Activated naive CD8-positive, alpha-beta T cell treated with anti-CD3 and anti-CD28 coated beads, Interleukin-2, amount 50 U/mL, for 24 hours (primary cell): ENCODE measurements at regions not wholly inside any gene's neighbourhood (a gene's known extent, or its start where the extent isn't known, plus 50 kb on each side); places are given as distances from the start of the nearest gene placed in this dataset.
"Not testable (repeated sequence)": the region's sequence is repeated elsewhere in the genome, so short reads cannot be mapped to it uniquely, and the experiment has no call there.

ENCODE experiments used
- ATAC-seq: fragments of 150-1000 bp; cut with Tn5 transposase; one replicate; pipeline ENCODE4 v1.10.0; 2021
- DNase-seq: peaks from one replicate; pipeline ENCODE4 v3.0.0; 2021
- H3K27ac Mint-ChIP-seq: one replicate; pipeline ENCODE4 v1.8.0; 2021; ENCODE audit warnings: mild to moderate bottlenecking, mixed read lengths
- H3K27me3 Mint-ChIP-seq: one replicate; pipeline ENCODE4 v1.8.0; 2021; ENCODE audit warnings: mixed read lengths
- H3K36me3 Mint-ChIP-seq: one replicate; pipeline ENCODE4 v1.8.0; 2021; ENCODE audit warnings: low read depth, mixed read lengths
- H3K4me1 Mint-ChIP-seq: one replicate; pipeline ENCODE4 v1.8.0; 2021; ENCODE audit warnings: mixed read lengths
- H3K4me3 Mint-ChIP-seq: one replicate; pipeline ENCODE4 v1.8.0; 2021; ENCODE audit warnings: mild to moderate bottlenecking, moderate library complexity, mixed read lengths
- H3K9me3 Mint-ChIP-seq: one replicate; pipeline ENCODE4 v1.8.0; 2021; ENCODE audit warnings: mixed read lengths

- H3K27ac Mint-ChIP-seq = no peak overlapping the region
- peaks cover 5% of the 10 kb centered on the region for H3K9me3 Mint-ChIP-seq
- H3K36me3 Mint-ChIP-seq = no peaks in the 10 kb centered on the region
- H3K4me1 Mint-ChIP-seq = no peaks in the 10 kb centered on the region
- H3K4me3 Mint-ChIP-seq = no peak overlapping the region
- DNase-seq = no peak
- ATAC-seq = no peak
- no peaks in the 10 kb centered on the region for H3K27me3 Mint-ChIP-seq
These were observed 240.5 kb upstream of the CHD1 start for GRCh38 chr5:99169309-99169708.

- not testable (repeated sequence) for H3K27me3 Mint-ChIP-seq, ATAC-seq, H3K4me1 Mint-ChIP-seq, H3K4me3 Mint-ChIP-seq, H3K9me3 Mint-ChIP-seq, DNase-seq, H3K27ac Mint-ChIP-seq, H3K36me3 Mint-ChIP-seq
These were observed 232.7 kb upstream of the CHD1 start for GRCh38 chr5:99161538-99161937.

- Mint-ChIP-seq H3K4me1 (no peaks in the 10 kb centered on the region), H3K27me3 (no peaks in the 10 kb centered on the region), H3K9me3 (no peaks in the 10 kb centered on the region), H3K4me3 (no peak overlapping the region), H3K27ac (no peak overlapping the region), H3K36me3 (no peaks in the 10 kb centered on the region)
- ATAC-seq (no peak), DNase-seq (no peak)
These were observed 227.9 kb upstream of the CHD1 start for GRCh38 chr5:99156688-99157087.

GRCh38 chr5:99143283-99143795 lies 214.5 kb upstream of the CHD1 start:
- peaks cover 18% of the 10 kb centered on the region for H3K9me3 Mint-ChIP-seq
- H3K27ac Mint-ChIP-seq, H3K27me3 Mint-ChIP-seq, H3K4me3 Mint-ChIP-seq, ATAC-seq, H3K36me3 Mint-ChIP-seq, DNase-seq, H3K4me1 Mint-ChIP-seq: not testable (repeated sequence)

GRCh38 chr5:99141534-99142128 lies 212.8 kb upstream of the CHD1 start:
- Mint-ChIP-seq H3K27ac (no peak overlapping the region), H3K27me3 (no peaks in the 10 kb centered on the region), H3K36me3 (no peaks in the 10 kb centered on the region), H3K4me1 (no peaks in the 10 kb centered on the region), H3K9me3 (peaks cover 18% of the 10 kb centered on the region), H3K4me3 (no peak overlapping the region)
- DNase-seq (no peak), ATAC-seq (peak; percentile 33)

- ATAC-seq (no peak), DNase-seq (no peak)
- H3K27ac Mint-ChIP-seq = no peak overlapping the region
- no peaks in the 10 kb centered on the region for H3K36me3 Mint-ChIP-seq
- peaks cover 9% of the 10 kb centered on the region for H3K9me3 Mint-ChIP-seq
- H3K27me3 Mint-ChIP-seq = peaks cover 3% of the 10 kb centered on the region
- no peak overlapping the region for H3K4me3 Mint-ChIP-seq
- H3K4me1 Mint-ChIP-seq = no peaks in the 10 kb centered on the region
These were observed 210.1 kb upstream of the CHD1 start for GRCh38 chr5:99138911-99139310.

GRCh38 chr5:99133921-99134320 lies 205.1 kb upstream of the CHD1 start:
- H3K4me3 Mint-ChIP-seq = no peak overlapping the region
- no peaks in the 10 kb centered on the region for H3K36me3 Mint-ChIP-seq
- H3K27me3 Mint-ChIP-seq = peaks cover 3% of the 10 kb centered on the region
- DNase-seq = no peak
- H3K9me3 Mint-ChIP-seq = no peaks in the 10 kb centered on the region
- no peak overlapping the region for H3K27ac Mint-ChIP-seq
- ATAC-seq = no peak
- H3K4me1 Mint-ChIP-seq = no peaks in the 10 kb centered on the region

- no peak for ATAC-seq
- DNase-seq = no peak
- Mint-ChIP-seq H3K4me1 (no peaks in the 10 kb centered on the region), H3K27ac (no peak overlapping the region), H3K4me3 (no peak overlapping the region), H3K36me3 (no peaks in the 10 kb centered on the region), H3K27me3 (peaks cover 2% of the 10 kb centered on the region), H3K9me3 (no peaks in the 10 kb centered on the region)
These were observed 201.1 kb upstream of the CHD1 start for GRCh38 chr5:99129768-99130501.

GRCh38 chr5:99122976-99123375 lies 194.2 kb upstream of the CHD1 start:
- no peak for ATAC-seq
- no peak overlapping the region for H3K4me3 Mint-ChIP-seq
- peaks cover 9% of the 10 kb centered on the region for H3K27me3 Mint-ChIP-seq
- no peaks in the 10 kb centered on the region for H3K9me3 Mint-ChIP-seq
- H3K36me3 Mint-ChIP-seq = no peaks in the 10 kb centered on the region
- H3K4me1 Mint-ChIP-seq = no peaks in the 10 kb centered on the region
- H3K27ac Mint-ChIP-seq = no peak overlapping the region
- DNase-seq = no peak

GRCh38 chr5:99119326-99119725 lies 190.5 kb upstream of the CHD1 start:
- Mint-ChIP-seq H3K36me3 (no peaks in the 10 kb centered on the region), H3K9me3 (no peaks in the 10 kb centered on the region), H3K27me3 (peaks cover 9% of the 10 kb centered on the region), H3K4me3 (no peak overlapping the region), H3K27ac (no peak overlapping the region), H3K4me1 (no peaks in the 10 kb centered on the region)
- ATAC-seq (no peak), DNase-seq (no peak)

GRCh38 chr5:99116526-99116925 lies 187.7 kb upstream of the CHD1 start:
- ATAC-seq (no peak), DNase-seq (no peak)
- Mint-ChIP-seq H3K27me3 (peaks cover 9% of the 10 kb centered on the region), H3K9me3 (no peaks in the 10 kb centered on the region), H3K4me1 (no peaks in the 10 kb centered on the region), H3K4me3 (no peak overlapping the region), H3K27ac (no peak overlapping the region), H3K36me3 (no peaks in the 10 kb centered on the region)

- no peak overlapping the region for H3K4me3 Mint-ChIP-seq
- no peak overlapping the region for H3K27ac Mint-ChIP-seq
- no peaks in the 10 kb centered on the region for H3K36me3 Mint-ChIP-seq
- no peaks in the 10 kb centered on the region for H3K9me3 Mint-ChIP-seq
- H3K27me3 Mint-ChIP-seq = no peaks in the 10 kb centered on the region
- no peaks in the 10 kb centered on the region for H3K4me1 Mint-ChIP-seq
- no peak for ATAC-seq
- DNase-seq = no peak
These were observed 181.1 kb upstream of the CHD1 start for GRCh38 chr5:99109894-99110293.

- no peaks in the 10 kb centered on the region for H3K27me3 Mint-ChIP-seq
- no peak overlapping the region for H3K4me3 Mint-ChIP-seq
- H3K4me1 Mint-ChIP-seq = no peaks in the 10 kb centered on the region
- DNase-seq (no peak), ATAC-seq (no peak)
- no peaks in the 10 kb centered on the region for H3K9me3 Mint-ChIP-seq
- no peak overlapping the region for H3K27ac Mint-ChIP-seq
- no peaks in the 10 kb centered on the region for H3K36me3 Mint-ChIP-seq
These were observed 176.4 kb upstream of the CHD1 start for GRCh38 chr5:99105216-99105615.

GRCh38 chr5:99104538-99105132 lies 175.8 kb upstream of the CHD1 start:
- Mint-ChIP-seq H3K27ac (no peak overlapping the region), H3K4me1 (no peaks in the 10 kb centered on the region), H3K4me3 (no peak overlapping the region), H3K27me3 (no peaks in the 10 kb centered on the region), H3K36me3 (no peaks in the 10 kb centered on the region), H3K9me3 (no peaks in the 10 kb centered on the region)
- DNase-seq (no peak), ATAC-seq (no peak)

GRCh38 chr5:99102073-99102697 lies 173.4 kb upstream of the CHD1 start:
- no peak for ATAC-seq

More at GRCh38 chr5:99102073-99102697, 173.4 kb upstream of the CHD1 start:
- Mint-ChIP-seq H3K27me3 (no peaks in the 10 kb centered on the region), H3K27ac (no peak overlapping the region), H3K4me3 (no peak overlapping the region), H3K36me3 (no peaks in the 10 kb centered on the region), H3K4me1 (no peaks in the 10 kb centered on the region), H3K9me3 (no peaks in the 10 kb centered on the region)
- no peak for DNase-seq
